K562 (cell line): ENCODE measurements at regions not wholly inside any gene's neighbourhood (a gene's known extent, or its start where the extent isn't known, plus 50 kb on each side); places are given as distances from the start of the nearest gene placed in this dataset.

Experiments
- ATAC-seq: fragments of 200-7000 bp; cut with Tn5 transposase; 3 replicates; pipeline ENCODE4 v1.9.1; 2020; ENCODE audit warnings: moderate library complexity
- BruUV-seq: library from RNA; stranded (reverse); fragments of 400-500 nt; replicated peaks from 2 replicates; lab custom pipeline; 2021; lab: Mats Ljungman, UMichigan
- CTCF ChIA-PET: fragments of 300-600 bp; formaldehyde crosslinking; extraction: SDS; loops from one replicate; lab custom pipeline; 2021; ENCODE audit warnings: low intra/inter-chr PET ratio; lab: Yijun Ruan, JAX
- POLR2A ChIA-PET: fragments of 300-600, 350-650 bp; sonication (Branson Sonifier 250); formaldehyde crosslinking; extraction: SDS; loops from one replicate; lab custom pipeline; 2021; ENCODE audit warnings: antibody characterized with exemption, inconsistent platforms; lab: Yijun Ruan, JAX
- DNase-seq, 4 experiments: peaks; one replicate each; pipeline versions ENCODE4 v3.0.0 to v3.0.0-alpha.2; 2011 to 2018; ENCODE audit warnings: low spot score in 3 of 4, mixed read lengths in 3 of 4; ENCODE audit errors: extremely low read depth in 1 of 4
- FAIRE-seq: peaks from 2 replicates; lab custom pipeline; 2011; peaks lifted over from hg19 to GRCh38; lab: Jason Lieb, UNC
- H2AFZ ChIP-seq: 2 replicates; pipeline ENCODE4 v1.6.0; 2011; ENCODE audit warnings: low read depth, low read length, control low read depth, inconsistent platforms
- H3K27ac ChIP-seq: fragments of 200-600 bp; 3 replicates; pipeline ENCODE4 v1.8.0; 2011; ENCODE audit warnings: low read depth, mild to moderate bottlenecking, control low read depth, inconsistent platforms, low read length, moderate library complexity, mixed read lengths; ENCODE audit errors: extremely low read depth
- H3K27me3 ChIP-seq, 2 experiments: fragments of 300-600 bp in 1 of 2; 2 replicates in 1 of 2; 3 replicates in 1 of 2; pipeline versions ENCODE4 v1.6.0 to v1.8.0; 2011; ENCODE audit warnings: inconsistent platforms in 2 of 2, low read length in 2 of 2, mild to moderate bottlenecking in 1 of 2, mixed read lengths in 1 of 2, moderate library complexity in 1 of 2; ENCODE audit not compliant: control insufficient read depth in 2 of 2, insufficient read depth in 2 of 2
- H3K36me3 ChIP-seq: fragments of 300-600 bp; 3 replicates; pipeline ENCODE4 v1.8.0; 2011; ENCODE audit warnings: mild to moderate bottlenecking, low read length, inconsistent platforms; ENCODE audit not compliant: control insufficient read depth, insufficient read depth
- H3K4me1 ChIP-seq, 2 experiments: fragments of 200-600 bp in 1 of 2; replicated peaks in 1 of 2; 2 replicates in 1 of 2; 3 replicates in 1 of 2; pipeline versions ENCODE4 v1.5.1 to v1.8.0; 2011; ENCODE audit warnings: inconsistent platforms in 2 of 2, low read length in 2 of 2, mild to moderate bottlenecking in 1 of 2, mixed read lengths in 1 of 2, moderate library complexity in 1 of 2; ENCODE audit not compliant: control insufficient read depth in 2 of 2, insufficient read depth in 2 of 2
- H3K4me2 ChIP-seq: 2 replicates; pipeline ENCODE4 v1.6.1; 2011; ENCODE audit warnings: low read length, control low read depth, inconsistent platforms, mixed read lengths; ENCODE audit not compliant: insufficient read depth
- H3K4me3 ChIP-seq: fragments of 200-600 bp; sonication (generic), shearing (Covaris generic); 2 replicates; pipeline ENCODE4 v1.5.1; 2016; ENCODE audit warnings: control low read depth, inconsistent platforms
- H3K79me2 ChIP-seq: fragments of 200-600 bp; 3 replicates; pipeline ENCODE4 v1.8.0; 2011; ENCODE audit warnings: low read length, inconsistent platforms; ENCODE audit not compliant: control insufficient read depth, insufficient read depth
- H3K9ac ChIP-seq, 2 experiments: 2 replicates each; pipeline versions ENCODE4 v1.6.0 to v1.6.1; 2011; ENCODE audit warnings: low read depth in 2 of 2, low read length in 2 of 2, control low read depth in 1 of 2, inconsistent platforms in 1 of 2, mild to moderate bottlenecking in 1 of 2, mixed read lengths in 1 of 2; ENCODE audit not compliant: insufficient read depth in 1 of 2
- H3K9me1 ChIP-seq: one replicate; pipeline ENCODE4 v1.6.0; 2011; ENCODE audit warnings: inconsistent platforms, mild to moderate bottlenecking, low read length, moderate library complexity; ENCODE audit not compliant: control insufficient read depth, insufficient read depth
- H3K9me3 ChIP-seq: replicated peaks from 2 replicates; pipeline ENCODE4 v1.5.1; 2011; ENCODE audit warnings: low read depth, low read length, inconsistent platforms; ENCODE audit not compliant: control insufficient read depth, insufficient read depth
- H4K20me1 ChIP-seq: replicated peaks from 2 replicates; pipeline ENCODE4 v1.6.1; 2011; ENCODE audit warnings: low read length, inconsistent platforms, mixed read lengths; ENCODE audit not compliant: control insufficient read depth, insufficient read depth
- ATF4 ChIP-seq: fragments of 450-650 bp; formaldehyde crosslinking; IDR thresholded peaks from 2 replicates; pipeline ENCODE4 v1.4.0; 2022; ENCODE audit warnings: mild to moderate bottlenecking, moderate library complexity
- COPS2 ChIP-seq: fragments of 450-650 bp; conservative IDR thresholded peaks from 2 replicates; pipeline ENCODE4 v1.6.1; 2016; ENCODE audit warnings: mild to moderate bottlenecking, moderate library complexity
- DLX4 ChIP-seq: fragments of 250-450 bp; sonication (Bioruptor Pico); IDR thresholded peaks from 2 replicates; pipeline ENCODE4 v1.6.1; 2021; ENCODE audit warnings: mild to moderate bottlenecking
- MED1 ChIP-seq: sonication (generic); formaldehyde crosslinking; IDR thresholded peaks from 2 replicates; pipeline ENCODE4 v1.8.1; 2023; ENCODE audit warnings: missing genetic modification reagents, borderline replicate concordance
- PHTF2 ChIP-seq: fragments of 250-450 bp; sonication (Bioruptor Pico); IDR thresholded peaks from 2 replicates; pipeline ENCODE4 v1.5.0; 2021; ENCODE audit warnings: mild to moderate bottlenecking
- RBM14 ChIP-seq: fragments of 200-400 bp; formaldehyde crosslinking; IDR thresholded peaks from 2 replicates; pipeline ENCODE4 v1.6.1; 2018; ENCODE audit warnings: low read depth, mild to moderate bottlenecking, low read length, moderate library complexity, borderline replicate concordance; ENCODE audit not compliant: insufficient read depth
- SIN3B ChIP-seq: fragments of 450-650 bp; IDR thresholded peaks from 2 replicates; pipeline ENCODE4 v1.6.1; 2017; ENCODE audit warnings: low read depth, mild to moderate bottlenecking, moderate library complexity
- SLC30A9 ChIP-seq: fragments of 250-450 bp; sonication (Bioruptor Pico); IDR thresholded peaks from 2 replicates; pipeline ENCODE4 v1.8.0; 2022; ENCODE audit warnings: mild to moderate bottlenecking, moderate library complexity
- XRCC3 ChIP-seq: fragments of 450-650 bp; IDR thresholded peaks from 2 replicates; pipeline ENCODE4 v1.6.1; 2017; ENCODE audit warnings: mild to moderate bottlenecking, moderate library complexity
- ZNF3 ChIP-seq: fragments of 250-450 bp; sonication (Bioruptor Pico); IDR thresholded peaks from 2 replicates; pipeline ENCODE4 v1.5.0; 2021; ENCODE audit warnings: mild to moderate bottlenecking, moderate library complexity
- ZNF644 ChIP-seq: fragments of 200-800 bp; sonication (Bioruptor generic); IDR thresholded peaks from 2 replicates; pipeline ENCODE4 v1.6.1; 2016; ENCODE audit warnings: low read depth, missing genetic modification characterization, missing compliant biosample characterization
- WGBS: fragments of 100-300 bp; shearing (Covaris generic); methylation state at CpG from one replicate; pipeline ENCODE4 v1.1.6; 2016; ENCODE audit warnings: low coverage, mixed read lengths; ENCODE audit not compliant: insufficient coverage; ENCODE audit errors: missing lambda C conversion rate; 5-methylcytosine and 5-hydroxymethylcytosine counted together
- in situ Hi-C: fragments of 300-500 bp; cut with MboI; formaldehyde crosslinking; loops from 4 replicates; pipeline ENCODE4 v1.15.0; 2018; ENCODE audit warnings: inconsistent platforms, mixed read lengths
- intact Hi-C: fragments of 100-400 bp; cut with micrococcal nuclease; formaldehyde crosslinking; loops from 2 replicates; pipeline ENCODE4 v1.14.2; 2022
- TF ChIP-seq, protein P1 (sequence below): sonication (generic); formaldehyde crosslinking; IDR thresholded peaks from 2 replicates; pipeline ENCODE4 v1.8.0; 2022; ENCODE audit warnings: missing genetic modification reagents, mild to moderate bottlenecking, borderline replicate concordance

GRCh38 chr22:48444320-48445112, 1383.2 kb downstream of the BRD1 start:
- ATAC-seq = no peak
- Histone ChIP-seq H3K27ac (no peak overlapping the region), H3K4me2 (no peak overlapping the region), H3K9ac (no peak overlapping the region), H2AFZ (no peak overlapping the region), H3K4me1 (no peaks in the 10 kb centered on the region), H3K4me3 (no peak overlapping the region), H3K27me3 (peaks cover 0 to 8% of the 10 kb centered on the region in 2 experiments; a peak in 1 of 5 replicates), H3K9me3 (no peaks in the 10 kb centered on the region), H3K9me1 (no peaks in the 10 kb centered on the region), H3K79me2 (no peaks in the 10 kb centered on the region), H4K20me1 (no peaks in the 10 kb centered on the region), H3K36me3 (no peaks in the 10 kb centered on the region)
- TF ChIP-seq DLX4 (no peak), MED1 (CRISPR knock-in tag) (no peak), SIN3B (no peak), PHTF2 (no peak)
- 2% methylated on average over 17 of the region's 19 CpGs for WGBS
- ChIA-PET CTCF (no interaction called here), POLR2A (interaction anchor here (0.6 to 0.7 kb wide), 2 partner anchors 72 to 172 kb away, joined by 4 read pairs; no protein-coding TSS in a partner anchor)
- DNase-seq = no peak
- no TSS peak for BruUV-seq
- in situ Hi-C loops = no loop called here
- intact Hi-C loops = no loop called here
- no peak for FAIRE-seq

- no peak for ATAC-seq
- Histone ChIP-seq H3K4me2 (no peak overlapping the region), H3K36me3 (no peaks in the 10 kb centered on the region), H3K79me2 (no peaks in the 10 kb centered on the region), H2AFZ (no peak overlapping the region), H3K4me3 (no peak overlapping the region), H3K4me1 (no peaks in the 10 kb centered on the region), H3K9me1 (no peaks in the 10 kb centered on the region), H3K27me3 (peaks cover 0 to 8% of the 10 kb centered on the region in 2 experiments; a peak in 1 of 5 replicates), H3K9me3 (no peaks in the 10 kb centered on the region), H3K9ac (no peak overlapping the region), H4K20me1 (no peaks in the 10 kb centered on the region), H3K27ac (no peak overlapping the region)
- CTCF ChIA-PET = no interaction called here
- 0% methylated on average over 3 of the region's 4 CpGs for WGBS
- BruUV-seq = no TSS peak
- intact Hi-C loops = no loop called here
- DNase-seq = no peak
- in situ Hi-C loops = no loop called here
- FAIRE-seq = no peak
- POLR2A ChIA-PET = no interaction called here
- no peak for TF ChIP-seq ZNF3
- no peak for TF ChIP-seq COPS2
- TF ChIP-seq, protein P1, sequence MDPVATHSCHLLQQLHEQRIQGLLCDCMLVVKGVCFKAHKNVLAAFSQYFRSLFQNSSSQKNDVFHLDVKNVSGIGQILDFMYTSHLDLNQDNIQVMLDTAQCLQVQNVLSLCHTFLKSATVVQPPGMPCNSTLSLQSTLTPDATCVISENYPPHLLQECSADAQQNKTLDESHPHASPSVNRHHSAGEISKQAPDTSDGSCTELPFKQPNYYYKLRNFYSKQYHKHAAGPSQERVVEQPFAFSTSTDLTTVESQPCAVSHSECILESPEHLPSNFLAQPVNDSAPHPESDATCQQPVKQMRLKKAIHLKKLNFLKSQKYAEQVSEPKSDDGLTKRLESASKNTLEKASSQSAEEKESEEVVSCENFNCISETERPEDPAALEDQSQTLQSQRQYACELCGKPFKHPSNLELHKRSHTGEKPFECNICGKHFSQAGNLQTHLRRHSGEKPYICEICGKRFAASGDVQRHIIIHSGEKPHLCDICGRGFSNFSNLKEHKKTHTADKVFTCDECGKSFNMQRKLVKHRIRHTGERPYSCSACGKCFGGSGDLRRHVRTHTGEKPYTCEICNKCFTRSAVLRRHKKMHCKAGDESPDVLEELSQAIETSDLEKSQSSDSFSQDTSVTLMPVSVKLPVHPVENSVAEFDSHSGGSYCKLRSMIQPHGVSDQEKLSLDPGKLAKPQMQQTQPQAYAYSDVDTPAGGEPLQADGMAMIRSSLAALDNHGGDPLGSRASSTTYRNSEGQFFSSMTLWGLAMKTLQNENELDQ (CRISPR knock-in tag) = no peak
- TF ChIP-seq RBM14 = no peak
- no peak for TF ChIP-seq XRCC3
- no peak for TF ChIP-seq ATF4 (CRISPR knock-in tag)
- TF ChIP-seq SLC30A9 (CRISPR knock-in tag) = no peak
- no peak for TF ChIP-seq ZNF644
Observed at GRCh38 chr22:48443680-48444079, 1384.0 kb downstream of the BRD1 start.
